ENCODE measurements at regions not wholly inside any gene's neighbourhood (a gene's known extent, or its start where the extent isn't known, plus 50 kb on each side); places are given as distances from the start of the nearest gene placed in this dataset.

GRCh38 chr15:87408902-87409301, 847.6 kb downstream of the NTRK3 start:
- Histone ChIP-seq H3K4me3 (ENCODE audit: low read depth, low read length, poor library complexity, severe bottlenecking) (no peak overlapping the region), H3K79me2 (ENCODE audit: insufficient read depth, low read depth, low read length) (no peaks in the 10 kb centered on the region), H4K20me1 (ENCODE audit: insufficient read depth, low read length) (no peaks in the 10 kb centered on the region), H3K4me1 (ENCODE audit: insufficient read depth, low read length, poor library complexity, severe bottlenecking) (no peaks in the 10 kb centered on the region), H2AFZ (ENCODE audit: low read length) (no peak overlapping the region), H3K9me3 (ENCODE audit: low read length) (no peaks in the 10 kb centered on the region), H3K36me3 (ENCODE audit: insufficient read depth, low read length) (no peaks in the 10 kb centered on the region), H3K4me2 (ENCODE audit: low read length) (no peak overlapping the region), H3K9me2 (ENCODE audit: insufficient read depth, low read length) (no peaks in the 10 kb centered on the region), H3K27ac (ENCODE audit: low read depth, low read length, poor library complexity, severe bottlenecking) (no peak overlapping the region)
- ChIA-PET CTCF (ENCODE audit: unreplicated experiment) (no interaction called here), POLR2A (no interaction called here)
- DNase-seq (ENCODE audit: low spot score): no peak
- BruUV-seq (replicated peaks): no TSS peak
- intact Hi-C loops (cut with micrococcal nuclease; ENCODE audit: unreplicated experiment): no loop called here
- TF ChIP-seq, protein P1, sequence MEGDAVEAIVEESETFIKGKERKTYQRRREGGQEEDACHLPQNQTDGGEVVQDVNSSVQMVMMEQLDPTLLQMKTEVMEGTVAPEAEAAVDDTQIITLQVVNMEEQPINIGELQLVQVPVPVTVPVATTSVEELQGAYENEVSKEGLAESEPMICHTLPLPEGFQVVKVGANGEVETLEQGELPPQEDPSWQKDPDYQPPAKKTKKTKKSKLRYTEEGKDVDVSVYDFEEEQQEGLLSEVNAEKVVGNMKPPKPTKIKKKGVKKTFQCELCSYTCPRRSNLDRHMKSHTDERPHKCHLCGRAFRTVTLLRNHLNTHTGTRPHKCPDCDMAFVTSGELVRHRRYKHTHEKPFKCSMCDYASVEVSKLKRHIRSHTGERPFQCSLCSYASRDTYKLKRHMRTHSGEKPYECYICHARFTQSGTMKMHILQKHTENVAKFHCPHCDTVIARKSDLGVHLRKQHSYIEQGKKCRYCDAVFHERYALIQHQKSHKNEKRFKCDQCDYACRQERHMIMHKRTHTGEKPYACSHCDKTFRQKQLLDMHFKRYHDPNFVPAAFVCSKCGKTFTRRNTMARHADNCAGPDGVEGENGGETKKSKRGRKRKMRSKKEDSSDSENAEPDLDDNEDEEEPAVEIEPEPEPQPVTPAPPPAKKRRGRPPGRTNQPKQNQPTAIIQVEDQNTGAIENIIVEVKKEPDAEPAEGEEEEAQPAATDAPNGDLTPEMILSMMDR (conservative IDR thresholded peaks at IDR 0.05; ENCODE audit: low read length): no peak
- TF ChIP-seq EZH2phosphoT487 (IDR thresholded peaks at IDR 0.05; ENCODE audit: borderline replicate concordance, low read depth, low read length): no peak

DNA sequence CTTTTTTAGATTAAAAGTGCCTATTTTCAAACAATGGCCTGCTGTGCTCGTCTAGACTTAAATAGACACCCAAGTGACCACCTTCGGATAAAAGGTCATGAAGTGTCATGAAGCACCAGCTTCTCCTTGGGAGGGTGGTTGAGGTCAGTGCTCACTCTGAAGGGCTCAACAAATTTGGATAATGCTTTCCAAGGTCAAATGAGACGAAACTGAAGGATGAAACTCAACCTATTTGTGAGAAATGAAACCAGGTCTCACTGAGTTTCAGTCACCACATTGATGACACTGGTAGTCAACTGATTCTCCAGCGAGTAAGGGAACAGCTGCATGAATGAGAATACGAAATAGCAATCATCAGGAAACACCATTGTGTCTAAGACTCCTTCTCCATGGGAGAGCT, 852.6 kb downstream of the NTRK3 start:
- Histone ChIP-seq H3K9me3 (ENCODE audit: low read length) (no peaks in the 10 kb centered on the region), H2AFZ (ENCODE audit: low read length) (no peak overlapping the region), H3K4me3 (ENCODE audit: low read depth, low read length, poor library complexity, severe bottlenecking) (no peak overlapping the region), H4K20me1 (ENCODE audit: insufficient read depth, low read length) (no peaks in the 10 kb centered on the region), H3K36me3 (ENCODE audit: insufficient read depth, low read length) (no peaks in the 10 kb centered on the region), H3K9me2 (ENCODE audit: insufficient read depth, low read length) (no peaks in the 10 kb centered on the region), H3K27ac (ENCODE audit: low read depth, low read length, poor library complexity, severe bottlenecking) (no peak overlapping the region), H3K79me2 (ENCODE audit: insufficient read depth, low read depth, low read length) (no peaks in the 10 kb centered on the region), H3K4me2 (ENCODE audit: low read length) (no peak overlapping the region), H3K4me1 (ENCODE audit: insufficient read depth, low read length, poor library complexity, severe bottlenecking) (no peaks in the 10 kb centered on the region)
- no peak for TF ChIP-seq EZH2phosphoT487 (IDR thresholded peaks at IDR 0.05; ENCODE audit: borderline replicate concordance, low read depth, low read length)
- TF ChIP-seq, protein P1 (conservative IDR thresholded peaks at IDR 0.05; ENCODE audit: low read length): no peak
- BruUV-seq (replicated peaks): no TSS peak
- POLR2A ChIA-PET: no interaction called here
- intact Hi-C loops (cut with micrococcal nuclease; ENCODE audit: unreplicated experiment): no loop called here
- CTCF ChIA-PET (ENCODE audit: unreplicated experiment): no interaction called here
- DNase-seq (ENCODE audit: low spot score): no peak

DNA sequence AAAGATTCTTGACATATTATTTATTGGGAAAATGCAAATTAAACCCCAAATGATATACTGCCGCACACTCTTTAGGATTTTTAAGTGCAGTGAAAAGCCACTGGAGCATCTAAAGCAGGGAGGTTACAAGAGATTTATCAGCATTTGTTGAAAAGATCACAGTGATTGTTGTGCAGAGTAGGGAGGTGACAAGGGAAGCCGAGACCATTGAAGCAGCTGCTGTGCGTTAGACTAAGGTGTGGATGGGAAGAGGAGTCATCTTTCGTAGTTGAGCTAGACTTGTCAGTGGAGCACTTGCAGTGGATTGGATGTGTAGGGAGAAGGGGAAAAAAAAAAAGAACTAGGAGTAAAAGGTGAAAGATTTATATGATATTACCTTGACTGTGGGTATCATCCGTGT, 854.6 kb downstream of the NTRK3 start:
- intact Hi-C loops (cut with micrococcal nuclease; ENCODE audit: unreplicated experiment): no loop called here
- CTCF ChIA-PET (ENCODE audit: unreplicated experiment): no interaction called here
- Histone ChIP-seq H2AFZ (ENCODE audit: low read length) (no peak overlapping the region), H4K20me1 (ENCODE audit: insufficient read depth, low read length) (no peaks in the 10 kb centered on the region), H3K4me3 (ENCODE audit: low read depth, low read length, poor library complexity, severe bottlenecking) (no peak overlapping the region), H3K27ac (ENCODE audit: low read depth, low read length, poor library complexity, severe bottlenecking) (no peak overlapping the region), H3K9me2 (ENCODE audit: insufficient read depth, low read length) (no peaks in the 10 kb centered on the region), H3K9me3 (ENCODE audit: low read length) (no peaks in the 10 kb centered on the region), H3K79me2 (ENCODE audit: insufficient read depth, low read depth, low read length) (no peaks in the 10 kb centered on the region), H3K4me2 (ENCODE audit: low read length) (no peak overlapping the region), H3K36me3 (ENCODE audit: insufficient read depth, low read length) (no peaks in the 10 kb centered on the region), H3K4me1 (ENCODE audit: insufficient read depth, low read length, poor library complexity, severe bottlenecking) (no peaks in the 10 kb centered on the region)
- BruUV-seq (replicated peaks): no TSS peak
- TF ChIP-seq, protein P1 (conservative IDR thresholded peaks at IDR 0.05; ENCODE audit: low read length): no peak
- no peak for TF ChIP-seq EZH2phosphoT487 (IDR thresholded peaks at IDR 0.05; ENCODE audit: borderline replicate concordance, low read depth, low read length)
- no peak for DNase-seq (ENCODE audit: low spot score)
- POLR2A ChIA-PET: no interaction called here

All from OCI-LY7 (cell line).